HT1080 (cell line): ENCODE measurements at regions not wholly inside any gene's neighbourhood (a gene's known extent, or its start where the extent isn't known, plus 50 kb on each side); places are given as distances from the start of the nearest gene placed in this dataset.

Experiments
- DNase-seq: peaks from one replicate; pipeline ENCODE4 v3.0.0-alpha.2; 2015; ENCODE audit warnings: low read depth

- no peak for DNase-seq
Observed at GRCh38 chr18:11237484-11237883, 88.1 kb upstream of the PIEZO2 start.

GRCh38 chr18:11237066-11237465 lies 87.7 kb upstream of the PIEZO2 start:
- no peak for DNase-seq

GRCh38 chr18:11224153-11224552 lies 74.8 kb upstream of the PIEZO2 start:
- DNase-seq: no peak

DNA sequence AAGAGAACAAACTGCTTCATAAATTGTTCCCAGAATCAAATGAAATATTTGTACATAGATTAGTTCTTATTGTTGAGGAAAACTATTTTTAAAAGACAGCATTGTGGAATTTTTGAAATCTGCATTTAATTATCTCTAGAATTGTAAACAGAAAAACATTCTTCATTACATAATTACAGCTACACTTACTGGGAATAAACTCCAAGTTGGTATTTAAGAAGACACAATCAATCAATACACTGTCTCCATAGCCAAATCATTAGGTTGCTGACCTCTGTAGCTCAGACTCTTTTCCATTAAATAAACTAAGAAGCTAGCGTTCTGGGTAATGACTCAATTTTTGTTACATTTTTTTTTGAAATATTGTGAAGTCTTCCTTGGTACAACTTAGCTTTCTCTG lies 70.2 kb upstream of the PIEZO2 start:
- DNase-seq: no peak

DNA sequence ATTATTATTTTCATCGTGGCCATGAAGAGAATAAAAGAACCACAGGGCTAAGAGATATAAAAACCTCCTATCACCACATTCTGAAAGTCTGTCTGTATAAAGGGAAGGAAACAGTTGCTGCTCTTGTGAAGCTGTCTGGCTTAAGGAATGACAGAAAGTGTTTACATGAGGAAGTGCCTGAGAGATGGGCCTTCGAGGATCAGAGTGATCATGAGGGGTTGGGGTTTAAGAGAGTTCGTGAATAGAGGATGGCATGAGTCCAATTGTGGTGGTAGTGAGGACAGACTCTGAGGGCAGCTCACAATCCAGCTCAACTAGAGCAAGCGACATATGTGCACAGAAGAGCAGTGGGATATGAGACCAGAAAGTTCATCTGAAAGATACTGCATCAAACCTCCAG lies 65.8 kb upstream of the PIEZO2 start:
- DNase-seq: no peak

DNA sequence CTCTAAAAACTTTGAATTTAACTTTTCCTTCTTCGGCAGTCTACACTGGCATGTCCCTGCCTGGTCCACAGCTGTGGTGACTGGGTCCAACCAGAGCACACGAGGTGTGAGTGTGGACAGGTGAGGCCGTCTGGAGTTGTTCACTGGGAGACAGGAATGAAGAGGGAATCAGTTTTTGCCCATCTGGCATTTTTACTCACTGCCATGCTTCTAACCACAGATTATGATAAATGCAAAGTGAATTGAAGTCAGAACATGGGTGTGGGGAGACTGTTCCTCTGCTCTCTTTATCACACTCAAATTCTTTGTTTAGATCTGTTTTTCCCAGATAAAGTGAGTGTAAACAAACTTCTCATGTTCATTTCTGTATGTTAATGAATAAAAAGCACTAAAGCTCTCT lies 54.7 kb upstream of the PIEZO2 start:
- no peak for DNase-seq

- no peak for DNase-seq
Observed at GRCh38 chr18:11199477-11199876, 50.1 kb upstream of the PIEZO2 start.
